Adrenal gland (tissue), 5 donors: ENCODE measurements at regions not wholly inside any gene's neighbourhood (a gene's known extent, or its start where the extent isn't known, plus 50 kb on each side); places are given as distances from the start of the nearest gene placed in this dataset.

Source experiments
- POLR2A ChIP-seq, 2 donors: fragments of 450-650 bp; IDR thresholded peaks; one replicate each; pipeline ENCODE4 v1.6.1; 2017; ENCODE audit warnings: antibody characterized with exemption in 2 of 2, mild to moderate bottlenecking in 2 of 2, moderate library complexity in 1 of 2
- TF ChIP-seq, protein P1 (sequence below), 6 experiments: fragments of 450-650 bp in 4 of 6; fragments of 200-600 bp in 2 of 6; sonication (generic) in 1 of 6; IDR thresholded peaks; 1 replicate in 5 of 6; 2 replicates in 1 of 6; pipeline versions ENCODE4 v1.5.1 to v1.8.0; 2016 to 2021; ENCODE audit warnings: antibody characterized with exemption in 6 of 6, mild to moderate bottlenecking in 2 of 6, moderate library complexity in 1 of 6
- donor health status: DM: no; HTN: no; CAD: no.

DNA sequence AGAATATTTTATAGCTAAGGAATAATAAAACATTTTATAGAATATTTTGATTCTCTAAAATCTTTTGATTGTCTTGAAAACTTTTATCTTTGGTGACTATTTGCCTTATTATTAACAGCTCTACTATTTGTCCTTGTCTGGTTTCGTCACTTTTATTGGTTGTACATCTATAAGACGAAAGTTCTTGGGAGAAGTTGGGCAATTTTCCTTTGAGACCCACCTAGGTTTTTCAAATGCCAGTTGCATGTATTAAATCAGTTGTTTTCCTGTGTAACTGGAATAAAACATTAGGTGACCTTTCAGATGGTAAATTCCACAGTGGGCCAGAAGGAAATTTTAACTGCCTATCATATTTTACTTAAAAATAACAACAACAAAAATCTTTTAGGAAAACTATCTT lies 1245.7 kb downstream of the SI start:
- TF ChIP-seq, protein P1, sequence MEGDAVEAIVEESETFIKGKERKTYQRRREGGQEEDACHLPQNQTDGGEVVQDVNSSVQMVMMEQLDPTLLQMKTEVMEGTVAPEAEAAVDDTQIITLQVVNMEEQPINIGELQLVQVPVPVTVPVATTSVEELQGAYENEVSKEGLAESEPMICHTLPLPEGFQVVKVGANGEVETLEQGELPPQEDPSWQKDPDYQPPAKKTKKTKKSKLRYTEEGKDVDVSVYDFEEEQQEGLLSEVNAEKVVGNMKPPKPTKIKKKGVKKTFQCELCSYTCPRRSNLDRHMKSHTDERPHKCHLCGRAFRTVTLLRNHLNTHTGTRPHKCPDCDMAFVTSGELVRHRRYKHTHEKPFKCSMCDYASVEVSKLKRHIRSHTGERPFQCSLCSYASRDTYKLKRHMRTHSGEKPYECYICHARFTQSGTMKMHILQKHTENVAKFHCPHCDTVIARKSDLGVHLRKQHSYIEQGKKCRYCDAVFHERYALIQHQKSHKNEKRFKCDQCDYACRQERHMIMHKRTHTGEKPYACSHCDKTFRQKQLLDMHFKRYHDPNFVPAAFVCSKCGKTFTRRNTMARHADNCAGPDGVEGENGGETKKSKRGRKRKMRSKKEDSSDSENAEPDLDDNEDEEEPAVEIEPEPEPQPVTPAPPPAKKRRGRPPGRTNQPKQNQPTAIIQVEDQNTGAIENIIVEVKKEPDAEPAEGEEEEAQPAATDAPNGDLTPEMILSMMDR (IDR thresholded peaks at IDR 0.05): no peak
- TF ChIP-seq POLR2A (IDR thresholded peaks at IDR 0.05): no peak
